ENCODE measurements at regions not wholly inside any gene's neighbourhood (a gene's known extent, or its start where the extent isn't known, plus 50 kb on each side); places are given as distances from the start of the nearest gene placed in this dataset.

GRCh38 chr2:145302451-145302850 lies 782.5 kb upstream of the ZEB2 start:
- TF ChIP-seq, protein P1, sequence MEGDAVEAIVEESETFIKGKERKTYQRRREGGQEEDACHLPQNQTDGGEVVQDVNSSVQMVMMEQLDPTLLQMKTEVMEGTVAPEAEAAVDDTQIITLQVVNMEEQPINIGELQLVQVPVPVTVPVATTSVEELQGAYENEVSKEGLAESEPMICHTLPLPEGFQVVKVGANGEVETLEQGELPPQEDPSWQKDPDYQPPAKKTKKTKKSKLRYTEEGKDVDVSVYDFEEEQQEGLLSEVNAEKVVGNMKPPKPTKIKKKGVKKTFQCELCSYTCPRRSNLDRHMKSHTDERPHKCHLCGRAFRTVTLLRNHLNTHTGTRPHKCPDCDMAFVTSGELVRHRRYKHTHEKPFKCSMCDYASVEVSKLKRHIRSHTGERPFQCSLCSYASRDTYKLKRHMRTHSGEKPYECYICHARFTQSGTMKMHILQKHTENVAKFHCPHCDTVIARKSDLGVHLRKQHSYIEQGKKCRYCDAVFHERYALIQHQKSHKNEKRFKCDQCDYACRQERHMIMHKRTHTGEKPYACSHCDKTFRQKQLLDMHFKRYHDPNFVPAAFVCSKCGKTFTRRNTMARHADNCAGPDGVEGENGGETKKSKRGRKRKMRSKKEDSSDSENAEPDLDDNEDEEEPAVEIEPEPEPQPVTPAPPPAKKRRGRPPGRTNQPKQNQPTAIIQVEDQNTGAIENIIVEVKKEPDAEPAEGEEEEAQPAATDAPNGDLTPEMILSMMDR (IDR thresholded peaks at IDR 0.05): no peak
- TF ChIP-seq POLR2A (IDR thresholded peaks at IDR 0.05): no peak

Data from sigmoid colon (tissue), 3 donors.